ENCODE measurements at regions not wholly inside any gene's neighbourhood (a gene's known extent, or its start where the extent isn't known, plus 50 kb on each side); places are given as distances from the start of the nearest gene placed in this dataset.
A peak's percentile ranks its signal among the peaks of the same experiment; 100 is the strongest.

DNA sequence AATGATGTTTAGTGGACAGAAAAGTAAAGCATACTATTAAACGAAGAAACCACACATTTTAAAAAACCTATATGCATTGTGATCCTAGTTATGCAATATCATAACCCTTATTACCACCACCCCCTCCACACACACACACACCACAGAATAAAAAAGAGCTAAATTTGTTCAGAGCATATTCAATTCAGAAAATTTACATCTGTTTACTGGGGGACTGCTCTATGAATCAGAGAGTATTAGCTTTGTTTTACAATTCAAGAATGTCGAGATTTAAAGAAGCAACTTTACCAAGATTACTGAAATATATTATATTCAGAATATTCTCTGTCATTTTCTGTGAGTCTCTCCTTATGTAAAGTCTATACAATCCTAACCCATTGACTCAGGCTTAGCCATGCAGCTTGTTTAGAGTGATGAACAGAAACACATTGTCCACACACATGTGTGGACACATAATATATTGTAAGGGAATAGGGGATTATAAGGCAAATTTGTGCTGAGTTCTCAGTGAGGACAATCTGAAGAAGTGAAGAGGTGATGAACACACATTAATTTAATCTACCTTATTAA lies 369.6 kb upstream of the MARCKS start:
- no peak for DNase-seq

DNA sequence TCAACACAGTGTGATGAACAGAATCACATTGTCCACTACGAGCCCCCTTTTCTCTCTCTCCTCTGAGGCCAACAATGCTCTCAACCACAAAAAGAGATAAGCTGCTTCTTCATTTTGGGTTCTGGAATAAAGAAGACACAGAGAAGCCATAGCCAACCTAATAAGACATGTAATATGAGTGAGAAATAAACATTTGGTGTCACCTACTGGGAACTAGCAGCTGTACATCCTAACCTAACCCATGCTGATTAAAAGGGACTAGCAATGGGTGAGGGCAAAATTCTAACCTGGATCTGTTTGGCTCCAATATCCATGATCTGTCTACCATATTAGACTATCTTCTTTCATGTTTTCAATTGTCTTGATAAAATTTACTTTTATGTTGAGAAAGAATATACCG lies 369.1 kb upstream of the MARCKS start:
- no peak for DNase-seq

DNA sequence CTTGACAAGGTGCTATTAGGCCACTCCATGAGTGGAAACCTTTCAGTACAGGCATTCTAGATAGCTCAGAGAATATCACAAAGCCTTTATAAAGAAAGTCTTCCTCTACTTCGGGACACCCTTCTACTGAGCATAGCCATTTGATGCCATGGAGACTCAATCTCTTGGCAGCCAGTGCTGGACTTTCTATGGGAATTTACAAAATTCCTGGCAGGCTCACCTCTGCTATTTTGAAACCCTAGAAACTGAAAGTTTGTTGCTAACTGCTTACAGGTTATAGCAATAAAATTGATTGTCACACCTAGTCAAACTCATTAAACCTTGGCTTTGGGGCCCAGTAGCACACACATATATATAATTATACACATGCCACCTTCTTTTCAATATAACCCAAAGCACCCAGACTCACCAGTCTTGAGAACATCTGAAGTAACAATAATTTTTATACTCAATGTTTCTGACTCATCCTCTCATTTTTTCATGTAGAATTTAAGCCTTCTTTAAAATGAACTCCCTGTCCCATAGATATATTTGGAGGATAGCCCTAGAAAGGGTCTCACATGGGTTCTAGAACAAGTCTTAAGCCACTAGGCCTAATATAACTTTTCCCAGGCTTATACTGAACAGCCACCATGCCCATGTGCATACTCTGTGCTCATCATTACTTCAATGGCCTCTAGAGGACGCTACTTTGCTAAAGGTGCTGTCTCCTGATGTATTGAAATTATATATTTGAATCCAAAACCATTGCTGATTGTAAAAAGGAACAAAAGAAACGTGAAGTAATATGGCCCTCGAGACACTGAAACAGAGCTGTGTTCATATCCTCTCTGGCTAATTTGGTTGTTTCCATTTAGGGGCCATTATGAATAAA lies 368.1 kb upstream of the MARCKS start:
- DNase-seq, result peak; percentile 24

DNA sequence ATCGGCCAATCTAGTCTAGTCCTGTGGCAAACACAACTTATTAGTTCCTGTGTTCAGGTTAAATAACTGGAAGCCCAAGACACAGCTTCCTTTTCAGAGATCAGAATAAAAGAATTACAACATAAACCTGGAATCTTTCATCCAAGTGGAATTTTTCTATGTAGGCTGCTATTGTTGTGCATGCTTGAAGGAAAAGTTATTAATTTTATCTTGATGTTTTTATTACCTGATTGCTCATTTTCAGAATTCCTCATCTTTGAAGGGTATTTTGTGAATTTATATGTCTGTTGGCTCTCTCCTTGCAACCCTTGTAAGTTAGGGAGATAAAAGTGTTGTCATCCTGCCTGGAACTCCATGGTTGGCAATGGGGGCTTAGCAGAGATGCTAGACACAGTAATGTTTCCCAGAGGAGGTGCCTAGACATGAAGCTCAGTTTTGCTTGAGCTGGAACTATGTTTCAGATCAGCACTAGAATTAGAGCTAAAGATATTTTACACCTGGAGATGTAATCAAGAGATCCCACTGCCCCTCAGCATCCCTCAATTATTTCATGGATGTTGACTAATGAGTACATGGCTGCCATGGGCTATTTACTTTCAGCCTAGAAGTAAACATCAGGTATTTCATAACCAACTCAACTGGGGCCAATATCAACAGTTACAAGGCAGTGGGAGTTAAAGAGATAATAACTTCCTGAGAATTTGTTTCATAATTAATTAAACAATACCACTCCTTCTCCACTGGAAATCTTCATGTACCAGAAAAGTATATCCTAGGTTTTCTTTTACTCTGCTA lies 367.0 kb upstream of the MARCKS start:
- peak; percentile 24 for DNase-seq

DNA sequence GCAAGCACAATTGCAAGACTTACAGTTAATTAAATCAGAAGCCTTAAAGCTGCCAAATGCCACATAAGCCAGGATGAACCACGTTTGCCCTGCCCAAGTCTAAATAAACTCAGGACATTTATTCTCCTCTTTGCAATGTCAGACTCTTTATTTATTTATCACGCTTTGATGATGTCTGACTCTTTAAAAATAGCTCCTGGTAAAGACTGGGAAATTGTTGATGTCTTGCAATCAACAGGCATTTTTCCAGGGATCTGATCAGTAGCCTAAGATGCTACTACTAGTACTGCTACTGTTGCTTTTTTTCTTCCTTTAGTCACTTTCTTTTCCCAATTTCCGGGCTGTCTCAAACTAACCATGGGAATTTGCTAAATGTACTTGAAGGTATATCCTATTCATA lies 365.8 kb upstream of the MARCKS start:
- no peak for DNase-seq

DNA sequence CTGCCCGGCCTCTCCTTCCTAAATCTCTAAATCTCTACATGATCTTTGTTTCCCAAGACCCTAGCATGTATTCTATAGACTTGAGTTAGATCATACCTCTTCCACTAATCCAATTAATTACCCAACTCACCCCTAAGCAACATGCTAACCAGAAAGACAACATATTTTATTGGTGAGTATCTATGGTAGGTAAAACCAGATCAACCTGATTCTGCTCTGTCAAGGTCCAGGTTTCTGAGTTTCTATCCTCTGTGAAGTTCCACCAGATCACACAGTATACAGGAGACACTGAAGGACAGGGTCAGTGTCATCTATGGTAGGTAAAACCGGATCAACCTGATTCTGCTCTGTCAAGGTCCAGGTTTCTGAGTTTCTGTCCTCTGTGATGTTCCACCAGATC lies 363.2 kb upstream of the MARCKS start:
- DNase-seq, result no peak

DNA sequence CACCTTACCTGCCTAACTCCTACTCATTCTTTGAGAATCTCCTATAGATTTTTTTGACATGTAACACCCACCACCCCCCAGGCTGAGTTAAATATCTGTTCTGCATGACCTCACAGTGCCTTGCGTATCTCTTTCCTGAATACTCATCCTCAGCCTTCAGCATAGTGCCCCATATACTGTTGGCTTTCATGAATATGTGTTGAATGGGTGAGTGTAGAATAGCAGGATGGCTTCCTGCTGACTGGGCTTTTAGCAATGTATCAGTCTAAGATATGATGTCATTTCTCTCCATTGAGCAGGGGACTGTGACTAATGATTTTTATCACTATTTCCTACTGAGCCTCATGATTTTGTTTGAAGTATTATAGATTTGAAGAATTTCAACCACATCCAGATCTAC lies 361.6 kb upstream of the MARCKS start:
- peak; percentile 90 for DNase-seq

DNA sequence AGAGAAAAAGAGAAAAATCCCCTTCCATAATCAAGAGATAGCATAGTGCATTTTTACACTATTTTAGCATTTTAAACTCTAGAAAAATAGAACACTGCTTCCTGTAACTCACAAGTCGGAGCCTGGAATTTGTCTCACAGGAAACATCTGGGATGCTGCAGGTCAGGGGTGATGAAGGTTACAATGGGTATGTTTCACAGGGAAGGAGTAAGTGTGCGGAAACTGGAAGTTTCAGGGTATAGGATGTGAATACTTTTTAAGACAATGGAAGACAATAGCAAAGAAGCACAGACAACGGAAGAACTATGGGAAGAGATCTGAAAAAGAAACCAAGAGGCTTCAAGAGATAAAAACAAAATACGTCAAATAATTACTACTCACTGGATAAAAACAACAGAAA lies 361.0 kb upstream of the MARCKS start:
- peak; percentile 98 for DNase-seq

DNA sequence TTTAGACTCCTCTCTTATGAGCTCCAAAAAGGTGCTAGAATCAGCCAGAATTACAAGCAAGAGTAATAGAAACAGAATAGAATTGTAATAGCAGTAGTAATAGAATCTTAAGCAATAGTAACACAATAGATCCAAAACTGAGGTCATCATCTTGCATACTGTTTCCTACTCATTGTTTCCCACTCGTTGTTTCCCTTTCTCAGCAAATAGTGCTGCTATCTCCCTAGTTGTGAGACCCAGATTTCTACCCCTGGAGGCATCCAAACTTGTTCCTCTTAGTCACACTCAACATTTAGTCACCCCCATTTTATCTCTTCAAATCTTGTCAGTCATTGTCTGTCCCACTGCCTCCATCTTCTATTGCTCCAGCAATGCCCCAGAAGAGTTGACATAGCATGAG lies 356.9 kb upstream of the MARCKS start:
- peak; percentile 56 for DNase-seq

DNA sequence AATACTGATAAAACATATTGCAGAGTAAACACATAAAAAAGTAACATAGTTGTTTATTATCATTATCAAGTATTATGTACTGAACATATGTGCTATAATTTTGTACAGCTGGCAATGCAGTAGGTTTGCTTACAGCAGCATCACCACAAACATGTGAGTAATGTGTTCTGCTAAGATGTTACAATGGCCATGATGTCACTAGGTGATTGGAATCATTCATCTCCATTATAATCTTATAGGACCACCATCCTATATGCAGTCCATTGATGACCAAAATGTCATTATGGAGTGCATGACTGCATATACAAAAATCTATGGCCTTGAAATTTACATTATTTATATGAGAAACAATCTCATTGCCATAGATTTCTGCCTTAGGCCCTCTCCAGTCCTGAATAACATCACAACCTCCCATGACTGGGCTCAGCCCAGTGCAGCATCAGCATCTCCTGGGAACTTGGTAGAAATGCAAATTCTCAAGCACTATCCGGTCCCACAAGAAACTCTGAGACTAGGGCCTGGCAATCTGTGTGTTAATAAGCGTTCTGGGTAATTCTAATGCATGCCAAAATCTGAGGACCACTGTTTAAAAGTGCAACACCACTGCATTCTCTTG lies 352.0 kb upstream of the MARCKS start:
- no peak for DNase-seq

DNA sequence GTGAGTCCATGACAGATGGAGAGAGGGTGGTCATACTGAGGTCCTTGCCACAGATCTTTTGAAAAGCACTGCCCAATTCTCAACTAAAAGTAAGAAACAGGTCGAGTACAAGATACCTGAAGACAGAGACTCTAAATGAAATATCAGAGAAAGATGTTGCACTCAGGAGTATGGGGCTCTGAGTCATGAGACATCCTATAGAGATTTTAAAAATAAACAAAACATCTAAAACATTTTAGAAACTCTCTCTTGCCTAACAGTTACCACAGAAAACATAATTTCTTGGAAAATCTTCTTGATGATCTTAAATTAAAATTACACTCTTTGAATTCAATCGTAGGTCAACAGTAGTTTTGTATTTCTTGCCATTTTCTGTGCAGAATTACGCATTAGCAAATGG lies 348.9 kb upstream of the MARCKS start:
- DNase-seq, result no peak

DNA sequence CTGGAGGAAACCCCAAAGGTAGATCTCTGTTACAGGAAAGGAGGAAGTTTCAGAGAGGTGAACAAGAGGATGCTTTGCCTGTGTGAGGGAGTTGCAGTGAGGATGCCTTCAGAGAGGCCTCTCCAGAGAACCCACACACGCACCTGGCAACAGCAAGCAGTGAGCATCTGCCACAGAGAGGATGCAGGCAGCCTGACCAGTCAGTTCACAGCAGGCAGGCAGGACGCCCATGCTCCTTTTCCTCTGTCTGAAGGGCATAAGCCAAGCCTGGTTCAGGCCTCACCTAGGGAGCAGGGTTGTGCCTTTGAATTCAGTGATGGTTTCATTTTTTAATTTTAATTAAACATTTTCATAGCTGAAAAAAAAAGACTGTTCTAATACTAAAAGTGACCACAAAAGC lies 346.0 kb upstream of the MARCKS start:
- no peak for DNase-seq

DNA sequence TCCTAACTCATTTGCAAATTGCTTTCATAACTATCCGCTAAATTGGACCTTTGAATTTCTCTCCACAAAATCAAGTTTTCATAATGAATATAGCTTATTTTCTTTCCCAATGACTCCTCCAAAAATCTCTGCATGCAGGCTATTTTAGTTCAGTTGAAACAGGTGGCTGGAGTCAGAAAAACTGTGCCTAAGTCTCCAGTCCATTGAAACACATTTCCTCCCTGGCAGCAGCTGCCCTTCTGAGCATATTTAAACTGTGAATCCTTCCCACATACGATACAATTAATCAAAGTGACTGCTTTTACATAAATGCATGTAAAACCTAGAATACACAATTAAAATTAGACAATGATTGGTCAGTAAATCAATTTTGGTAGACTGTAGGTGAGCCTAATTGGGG lies 344.6 kb upstream of the MARCKS start:
- no peak for DNase-seq

DNA sequence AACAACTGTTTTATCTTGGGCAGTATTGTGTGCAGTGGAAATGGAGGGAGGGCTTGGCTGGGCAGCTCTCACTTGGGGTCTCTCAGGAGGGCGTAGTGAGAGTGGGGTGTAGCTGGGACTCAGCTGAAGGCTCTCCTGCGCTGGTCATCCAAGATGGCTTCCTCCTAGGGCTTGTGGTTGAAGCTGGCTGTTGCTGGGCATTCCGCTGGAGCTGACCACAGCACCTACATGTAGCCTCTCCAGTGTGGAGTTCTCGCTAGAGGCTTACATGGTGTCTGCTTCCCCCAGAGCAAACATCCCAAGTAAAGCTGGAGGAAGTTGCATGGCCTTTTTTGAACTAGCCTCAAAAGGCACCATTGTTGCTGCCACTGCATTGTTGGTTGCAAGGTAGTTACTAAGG lies 344.1 kb upstream of the MARCKS start:
- DNase-seq, result no peak

DNA sequence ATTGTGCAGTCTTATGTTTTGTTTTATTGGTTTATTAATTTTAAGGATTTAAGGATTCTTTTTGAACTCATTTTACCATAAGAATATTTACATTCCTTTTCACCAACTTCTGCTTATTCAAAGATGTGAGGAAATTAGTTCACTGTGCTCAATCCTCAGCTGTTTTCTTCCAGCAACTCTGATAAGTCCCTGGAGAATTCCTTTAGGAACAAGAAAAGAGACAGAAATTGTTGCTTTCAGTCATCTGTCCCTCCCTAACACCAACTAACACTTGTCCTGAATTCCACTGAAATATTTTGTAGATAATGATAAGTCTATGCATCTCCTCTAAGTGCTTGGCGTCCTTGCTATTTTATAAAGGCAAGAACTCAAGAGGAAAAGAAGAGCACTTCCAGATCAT lies 334.8 kb upstream of the MARCKS start:
- no peak for DNase-seq

DNA sequence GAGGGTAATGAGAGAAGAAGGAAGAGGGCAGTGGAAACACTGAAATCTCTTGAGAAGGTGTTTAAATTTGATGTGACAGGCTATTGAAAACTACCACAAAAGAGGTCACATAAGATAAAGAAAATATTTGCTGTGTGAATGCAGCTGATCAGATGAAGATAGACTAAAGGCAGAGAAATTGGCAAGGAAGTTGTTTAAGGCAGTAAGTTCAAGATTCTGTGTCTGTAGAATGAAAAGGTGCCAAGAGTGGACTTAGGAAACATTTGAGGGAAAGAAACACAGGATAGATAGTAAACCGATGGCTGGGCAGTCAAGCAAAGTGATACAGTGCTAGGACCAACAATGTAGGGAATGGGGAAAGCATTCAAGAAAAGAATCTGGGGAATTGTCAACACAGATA lies 332.3 kb upstream of the MARCKS start:
- no peak for DNase-seq

DNA sequence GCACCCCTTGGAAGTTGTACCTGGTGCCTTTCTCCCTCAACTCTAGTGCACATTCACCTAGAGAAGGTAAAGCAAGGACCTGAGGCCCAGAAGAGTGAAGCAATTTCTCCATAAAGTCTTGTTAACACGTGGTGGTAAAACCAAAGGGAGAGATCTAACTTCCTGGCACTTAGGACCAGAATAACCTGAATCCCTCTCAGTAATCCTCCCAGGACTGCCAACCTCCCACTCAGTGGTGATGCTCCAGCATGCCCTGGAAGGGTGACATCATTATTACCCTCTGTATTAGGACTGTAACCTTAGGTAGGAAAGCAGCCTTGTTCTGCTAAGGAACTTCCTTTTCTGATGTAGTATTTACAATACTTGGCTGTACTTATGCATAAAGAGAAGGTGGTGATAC lies 330.6 kb upstream of the MARCKS start:
- no peak for DNase-seq

DNA sequence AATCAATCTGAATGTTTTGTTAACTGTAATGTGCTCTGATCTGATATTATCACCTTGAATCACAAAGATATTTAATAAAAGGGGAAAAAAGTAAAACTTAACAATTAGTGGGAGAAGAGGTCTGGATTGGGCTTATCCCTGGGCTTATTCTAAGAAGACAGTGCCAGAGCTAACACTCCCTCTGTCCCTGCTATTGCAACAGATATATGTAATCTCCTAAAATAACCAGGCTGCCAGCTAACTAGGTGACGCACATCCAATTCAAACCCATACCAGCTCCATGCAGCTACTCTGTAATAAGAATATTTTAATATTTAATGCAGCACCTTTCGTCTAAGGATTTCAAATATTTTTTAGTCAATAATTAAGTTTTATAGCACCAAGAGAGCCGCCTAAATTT lies 330.1 kb upstream of the MARCKS start:
- DNase-seq, result no peak

DNA sequence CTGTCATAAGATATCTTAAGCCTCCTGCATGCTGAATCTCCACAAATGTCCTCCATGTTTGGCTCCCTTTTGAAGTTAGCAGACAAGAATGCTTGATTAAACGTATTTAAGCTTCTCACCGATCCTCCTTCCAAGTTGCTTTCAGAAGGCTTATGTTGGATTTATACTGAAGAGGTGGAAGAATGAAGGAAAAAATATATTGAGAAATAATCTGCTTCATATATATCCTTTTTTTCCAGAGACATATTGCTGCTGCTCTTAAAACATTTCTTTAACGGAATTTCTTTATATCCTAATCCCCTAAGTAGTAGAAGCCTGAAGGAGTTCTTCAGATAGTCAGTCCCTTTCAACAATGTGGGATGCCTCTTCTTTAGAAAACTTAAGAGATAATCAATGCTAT lies 329.0 kb upstream of the MARCKS start:
- DNase-seq, result no peak

DNA sequence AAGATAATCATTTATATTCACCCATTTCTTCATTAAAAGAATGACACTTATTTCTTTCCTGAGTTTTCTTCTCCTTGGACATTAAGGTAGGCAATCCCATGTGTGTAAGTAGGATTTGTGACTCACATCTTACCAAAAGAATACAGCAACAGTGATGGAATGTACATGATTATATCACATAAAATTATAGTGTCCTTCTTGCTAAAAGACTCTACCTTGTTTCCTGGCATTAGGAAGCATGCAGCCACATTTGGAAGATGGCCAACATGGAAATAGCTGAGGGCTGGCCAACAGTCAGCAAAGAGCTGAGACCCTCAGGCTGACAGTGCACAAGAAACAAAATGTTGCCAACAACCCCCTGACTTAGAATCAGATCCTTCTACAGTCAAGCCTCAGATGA lies 327.9 kb upstream of the MARCKS start:
- peak; percentile 23 for DNase-seq

DNA sequence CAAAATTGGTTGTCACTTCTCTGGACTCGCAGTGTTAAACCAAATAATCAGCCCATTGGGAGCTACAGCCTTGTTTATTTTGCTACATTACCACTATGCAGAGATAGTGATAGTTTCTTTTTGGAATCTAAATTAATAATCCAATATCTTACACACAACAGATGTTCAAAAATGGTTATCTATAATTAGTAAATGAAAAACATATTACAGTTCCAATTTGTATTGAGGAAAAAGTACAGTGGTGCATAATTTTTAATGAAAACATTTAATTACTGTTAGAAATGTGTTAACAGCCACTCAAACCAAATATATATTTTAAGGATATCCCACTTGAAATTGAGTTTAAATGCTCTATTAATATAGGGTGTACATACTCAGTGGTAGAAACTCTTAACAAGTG lies 327.3 kb upstream of the MARCKS start:
- DNase-seq, result no peak

DNA sequence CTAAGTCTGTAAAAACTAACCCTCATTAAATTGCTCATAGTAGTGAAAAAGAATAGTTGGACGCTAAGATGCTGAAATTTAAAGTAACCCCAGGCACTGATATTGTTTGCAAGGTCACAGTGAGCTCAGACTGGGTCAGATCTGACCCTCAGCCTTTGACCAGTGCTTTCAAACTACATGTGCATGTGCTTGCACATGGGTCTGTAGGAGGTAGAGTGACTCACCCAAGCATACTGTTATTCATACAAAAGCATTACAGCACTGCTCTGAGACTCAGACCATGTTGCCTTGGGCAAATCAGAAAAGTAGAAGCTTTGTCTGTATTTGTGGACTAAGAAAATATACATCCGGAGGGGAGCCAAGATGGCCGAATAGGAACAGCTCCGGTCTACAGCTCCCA lies 326.4 kb upstream of the MARCKS start:
- DNase-seq, result peak; percentile 9

DNA sequence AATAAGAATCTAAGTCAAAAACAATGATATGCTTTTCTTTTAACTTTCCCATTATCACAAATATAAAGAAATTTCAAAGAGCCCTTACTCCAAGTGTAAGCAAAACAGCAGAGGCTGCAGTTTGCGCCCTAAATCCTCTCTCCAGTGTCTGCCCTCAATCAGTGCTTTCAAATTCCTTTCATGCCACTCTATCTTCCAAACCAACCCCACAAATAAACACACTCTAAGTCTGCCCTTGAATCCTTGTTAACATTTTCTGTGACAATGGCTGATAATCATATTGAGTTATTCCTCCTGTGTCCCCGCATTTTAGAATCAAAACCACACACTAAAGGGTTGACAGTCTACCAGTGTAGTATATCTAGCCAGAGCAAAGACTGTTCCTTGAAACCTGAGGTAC lies 317.9 kb upstream of the MARCKS start:
- no peak for DNase-seq

All from dermis blood vessel endothelial cell (primary cell).